ENCODE measurements at regions not wholly inside any gene's neighbourhood (a gene's known extent, or its start where the extent isn't known, plus 50 kb on each side); places are given as distances from the start of the nearest gene placed in this dataset.

DNA sequence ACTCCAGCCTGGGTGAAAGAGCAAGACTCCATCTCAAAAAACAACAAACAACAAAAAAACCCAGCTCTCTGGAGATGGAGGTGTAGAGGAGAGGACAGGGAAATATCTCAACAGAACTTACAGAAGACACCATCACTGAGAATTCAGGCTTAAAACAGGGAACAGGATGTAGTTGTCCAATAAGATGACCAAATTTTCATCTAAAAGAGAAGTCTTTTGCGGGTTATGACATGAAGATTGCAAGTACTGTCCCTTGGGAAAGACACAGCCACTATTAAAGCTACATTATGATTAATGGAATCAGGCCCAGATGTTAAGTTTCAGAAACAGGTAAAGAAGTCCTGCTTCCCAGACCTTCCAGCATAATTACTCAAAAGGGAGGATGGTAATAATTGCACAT is 235.2 kb upstream of the NRP1 start (continued):
- TF ChIP-seq, protein P1, sequence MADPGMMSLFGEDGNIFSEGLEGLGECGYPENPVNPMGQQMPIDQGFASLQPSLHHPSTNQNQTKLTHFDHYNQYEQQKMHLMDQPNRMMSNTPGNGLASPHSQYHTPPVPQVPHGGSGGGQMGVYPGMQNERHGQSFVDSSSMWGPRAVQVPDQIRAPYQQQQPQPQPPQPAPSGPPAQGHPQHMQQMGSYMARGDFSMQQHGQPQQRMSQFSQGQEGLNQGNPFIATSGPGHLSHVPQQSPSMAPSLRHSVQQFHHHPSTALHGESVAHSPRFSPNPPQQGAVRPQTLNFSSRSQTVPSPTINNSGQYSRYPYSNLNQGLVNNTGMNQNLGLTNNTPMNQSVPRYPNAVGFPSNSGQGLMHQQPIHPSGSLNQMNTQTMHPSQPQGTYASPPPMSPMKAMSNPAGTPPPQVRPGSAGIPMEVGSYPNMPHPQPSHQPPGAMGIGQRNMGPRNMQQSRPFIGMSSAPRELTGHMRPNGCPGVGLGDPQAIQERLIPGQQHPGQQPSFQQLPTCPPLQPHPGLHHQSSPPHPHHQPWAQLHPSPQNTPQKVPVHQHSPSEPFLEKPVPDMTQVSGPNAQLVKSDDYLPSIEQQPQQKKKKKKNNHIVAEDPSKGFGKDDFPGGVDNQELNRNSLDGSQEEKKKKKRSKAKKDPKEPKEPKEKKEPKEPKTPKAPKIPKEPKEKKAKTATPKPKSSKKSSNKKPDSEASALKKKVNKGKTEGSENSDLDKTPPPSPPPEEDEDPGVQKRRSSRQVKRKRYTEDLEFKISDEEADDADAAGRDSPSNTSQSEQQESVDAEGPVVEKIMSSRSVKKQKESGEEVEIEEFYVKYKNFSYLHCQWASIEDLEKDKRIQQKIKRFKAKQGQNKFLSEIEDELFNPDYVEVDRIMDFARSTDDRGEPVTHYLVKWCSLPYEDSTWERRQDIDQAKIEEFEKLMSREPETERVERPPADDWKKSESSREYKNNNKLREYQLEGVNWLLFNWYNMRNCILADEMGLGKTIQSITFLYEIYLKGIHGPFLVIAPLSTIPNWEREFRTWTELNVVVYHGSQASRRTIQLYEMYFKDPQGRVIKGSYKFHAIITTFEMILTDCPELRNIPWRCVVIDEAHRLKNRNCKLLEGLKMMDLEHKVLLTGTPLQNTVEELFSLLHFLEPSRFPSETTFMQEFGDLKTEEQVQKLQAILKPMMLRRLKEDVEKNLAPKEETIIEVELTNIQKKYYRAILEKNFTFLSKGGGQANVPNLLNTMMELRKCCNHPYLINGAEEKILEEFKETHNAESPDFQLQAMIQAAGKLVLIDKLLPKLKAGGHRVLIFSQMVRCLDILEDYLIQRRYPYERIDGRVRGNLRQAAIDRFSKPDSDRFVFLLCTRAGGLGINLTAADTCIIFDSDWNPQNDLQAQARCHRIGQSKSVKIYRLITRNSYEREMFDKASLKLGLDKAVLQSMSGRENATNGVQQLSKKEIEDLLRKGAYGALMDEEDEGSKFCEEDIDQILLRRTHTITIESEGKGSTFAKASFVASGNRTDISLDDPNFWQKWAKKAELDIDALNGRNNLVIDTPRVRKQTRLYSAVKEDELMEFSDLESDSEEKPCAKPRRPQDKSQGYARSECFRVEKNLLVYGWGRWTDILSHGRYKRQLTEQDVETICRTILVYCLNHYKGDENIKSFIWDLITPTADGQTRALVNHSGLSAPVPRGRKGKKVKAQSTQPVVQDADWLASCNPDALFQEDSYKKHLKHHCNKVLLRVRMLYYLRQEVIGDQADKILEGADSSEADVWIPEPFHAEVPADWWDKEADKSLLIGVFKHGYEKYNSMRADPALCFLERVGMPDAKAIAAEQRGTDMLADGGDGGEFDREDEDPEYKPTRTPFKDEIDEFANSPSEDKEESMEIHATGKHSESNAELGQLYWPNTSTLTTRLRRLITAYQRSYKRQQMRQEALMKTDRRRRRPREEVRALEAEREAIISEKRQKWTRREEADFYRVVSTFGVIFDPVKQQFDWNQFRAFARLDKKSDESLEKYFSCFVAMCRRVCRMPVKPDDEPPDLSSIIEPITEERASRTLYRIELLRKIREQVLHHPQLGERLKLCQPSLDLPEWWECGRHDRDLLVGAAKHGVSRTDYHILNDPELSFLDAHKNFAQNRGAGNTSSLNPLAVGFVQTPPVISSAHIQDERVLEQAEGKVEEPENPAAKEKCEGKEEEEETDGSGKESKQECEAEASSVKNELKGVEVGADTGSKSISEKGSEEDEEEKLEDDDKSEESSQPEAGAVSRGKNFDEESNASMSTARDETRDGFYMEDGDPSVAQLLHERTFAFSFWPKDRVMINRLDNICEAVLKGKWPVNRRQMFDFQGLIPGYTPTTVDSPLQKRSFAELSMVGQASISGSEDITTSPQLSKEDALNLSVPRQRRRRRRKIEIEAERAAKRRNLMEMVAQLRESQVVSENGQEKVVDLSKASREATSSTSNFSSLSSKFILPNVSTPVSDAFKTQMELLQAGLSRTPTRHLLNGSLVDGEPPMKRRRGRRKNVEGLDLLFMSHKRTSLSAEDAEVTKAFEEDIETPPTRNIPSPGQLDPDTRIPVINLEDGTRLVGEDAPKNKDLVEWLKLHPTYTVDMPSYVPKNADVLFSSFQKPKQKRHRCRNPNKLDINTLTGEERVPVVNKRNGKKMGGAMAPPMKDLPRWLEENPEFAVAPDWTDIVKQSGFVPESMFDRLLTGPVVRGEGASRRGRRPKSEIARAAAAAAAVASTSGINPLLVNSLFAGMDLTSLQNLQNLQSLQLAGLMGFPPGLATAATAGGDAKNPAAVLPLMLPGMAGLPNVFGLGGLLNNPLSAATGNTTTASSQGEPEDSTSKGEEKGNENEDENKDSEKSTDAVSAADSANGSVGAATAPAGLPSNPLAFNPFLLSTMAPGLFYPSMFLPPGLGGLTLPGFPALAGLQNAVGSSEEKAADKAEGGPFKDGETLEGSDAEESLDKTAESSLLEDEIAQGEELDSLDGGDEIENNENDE (IDR thresholded peaks at IDR 0.05; ENCODE audit: insufficient replicate concordance, low read length): no peak
- TF ChIP-seq SP1 (IDR thresholded peaks at IDR 0.05; ENCODE audit: low read depth, low read length) (no peak), ZNF274 (IDR thresholded peaks at IDR 0.05; ENCODE audit: borderline replicate concordance, extremely low read depth, low read length) (no peak), HDAC6 (IDR thresholded peaks at IDR 0.05; ENCODE audit: low read depth, low read length) (no peak), POLR2AphosphoS5 (IDR thresholded peaks at IDR 0.05; ENCODE audit: low read depth, low read length) (no peak), RNF2 (IDR thresholded peaks at IDR 0.05; ENCODE audit: borderline replicate concordance, low read depth, low read length, missing control alignments, poor library complexity, severe bottlenecking) (no peak), RFX5 (IDR thresholded peaks at IDR 0.05; ENCODE audit: borderline replicate concordance, low read depth, low read length) (no peak), NANOG (IDR thresholded peaks at IDR 0.05; ENCODE audit: insufficient read depth, low read depth, low read length, poor library complexity, severe bottlenecking) (no peak), PHF8 (conservative IDR thresholded peaks at IDR 0.05; ENCODE audit: low read depth, low read length) (no peak), CBX8 (IDR thresholded peaks at IDR 0.05; ENCODE audit: borderline replicate concordance, low read depth, low read length) (no peak), POLR2A (IDR thresholded peaks at IDR 0.05; ENCODE audit: control extremely low read depth in 1 of 2, low read depth in 2 of 2, low read length in 2 of 2) (no peak), RBBP5 (IDR thresholded peaks at IDR 0.05; ENCODE audit: borderline replicate concordance, low read depth, low read length) (no peak)

Measured in H1 (cell line).